ENCODE measurements at regions not wholly inside any gene's neighbourhood (a gene's known extent, or its start where the extent isn't known, plus 50 kb on each side); places are given as distances from the start of the nearest gene placed in this dataset.
A peak's percentile ranks its signal among the peaks of the same experiment; 100 is the strongest.

- DNase-seq (ENCODE audit: low spot score), result no peak
Observed at GRCh38 chr5:38753141-38753540, 92.7 kb upstream of the OSMR start.

GRCh38 chr5:38753776-38754175 lies 92.0 kb upstream of the OSMR start:
- no peak for DNase-seq (ENCODE audit: low spot score)

- peak; percentile 59 for DNase-seq (ENCODE audit: low spot score)
Observed at GRCh38 chr5:38755181-38755580, 90.6 kb upstream of the OSMR start.

GRCh38 chr5:38756068-38756467 lies 89.7 kb upstream of the OSMR start:
- DNase-seq (ENCODE audit: low spot score), result no peak

- DNase-seq (ENCODE audit: low spot score), result no peak
Observed at GRCh38 chr5:38757451-38758245, 88.2 kb upstream of the OSMR start.

- peak; percentile 31 for DNase-seq (ENCODE audit: low spot score)
Observed at GRCh38 chr5:38758774-38759600, 86.8 kb upstream of the OSMR start.

GRCh38 chr5:38764937-38765391 lies 80.8 kb upstream of the OSMR start:
- DNase-seq (ENCODE audit: low spot score), result no peak

GRCh38 chr5:38765399-38765861 lies 80.4 kb upstream of the OSMR start:
- DNase-seq (ENCODE audit: low spot score), result no peak

GRCh38 chr5:38766151-38766550 lies 79.7 kb upstream of the OSMR start:
- no peak for DNase-seq (ENCODE audit: low spot score)

GRCh38 chr5:38768412-38769211 lies 77.2 kb upstream of the OSMR start:
- DNase-seq (ENCODE audit: low spot score), result no peak

- DNase-seq (ENCODE audit: low spot score), result no peak
Observed at GRCh38 chr5:38772471-38772870, 73.3 kb upstream of the OSMR start.

- DNase-seq (ENCODE audit: low spot score), result no peak
Observed at GRCh38 chr5:38775218-38775840, 70.5 kb upstream of the OSMR start.

- DNase-seq (ENCODE audit: low spot score), result no peak
Observed at GRCh38 chr5:38776149-38776896, 69.5 kb upstream of the OSMR start.

- DNase-seq (ENCODE audit: low spot score), result no peak
Observed at GRCh38 chr5:38777111-38777510, 68.7 kb upstream of the OSMR start.

- no peak for DNase-seq (ENCODE audit: low spot score)
Observed at GRCh38 chr5:38780316-38780715, 65.5 kb upstream of the OSMR start.

- peak; percentile 25 for DNase-seq (ENCODE audit: low spot score)
Observed at GRCh38 chr5:38780945-38781344, 64.9 kb upstream of the OSMR start.

- DNase-seq (ENCODE audit: low spot score), result no peak
Observed at GRCh38 chr5:38782180-38782835, 63.5 kb upstream of the OSMR start.

- DNase-seq (ENCODE audit: low spot score), result peak; percentile 85
Observed at GRCh38 chr5:38783011-38783561, 62.7 kb upstream of the OSMR start.

- DNase-seq (ENCODE audit: low spot score), result no peak
Observed at GRCh38 chr5:38789134-38789533, 56.7 kb upstream of the OSMR start.

- DNase-seq (ENCODE audit: low spot score), result no peak
Observed at GRCh38 chr5:38789777-38790176, 56.0 kb upstream of the OSMR start.
